NCI-H526 treated with DMSO at 0.1 percent for 48 hours (cell line): ENCODE measurements at regions not wholly inside any gene's neighbourhood (a gene's known extent, or its start where the extent isn't known, plus 50 kb on each side); places are given as distances from the start of the nearest gene placed in this dataset.
A peak's percentile ranks its signal among the peaks of the same experiment; 100 is the strongest.

Experiments
- DNase-seq: peaks from one replicate; lab custom pipeline; 2025; lab: John Stamatoyannopoulos, UW

GRCh38 chr6:50217841-50218240, 168.1 kb upstream of the DEFB112 start:
- no peak for DNase-seq

- no peak for DNase-seq
These were observed 186.4 kb upstream of the DEFB112 start for GRCh38 chr6:50236164-50236563.

- no peak for DNase-seq
These were observed 190.1 kb upstream of the DEFB112 start for GRCh38 chr6:50239853-50240252.

- no peak for DNase-seq
These were observed 191.3 kb upstream of the DEFB112 start for GRCh38 chr6:50240986-50241385.

- DNase-seq: no peak
These were observed 199.8 kb upstream of the DEFB112 start for GRCh38 chr6:50249493-50249892.

GRCh38 chr6:50257322-50257721, 207.6 kb upstream of the DEFB112 start:
- no peak for DNase-seq

- DNase-seq: no peak
These were observed 210.2 kb upstream of the DEFB112 start for GRCh38 chr6:50259903-50260302.

- no peak for DNase-seq
These were observed 215.4 kb upstream of the DEFB112 start for GRCh38 chr6:50264995-50265571.

- DNase-seq: no peak
These were observed 220.7 kb upstream of the DEFB112 start for GRCh38 chr6:50270415-50270814.

GRCh38 chr6:50271266-50271665, 221.5 kb upstream of the DEFB112 start:
- DNase-seq: no peak

GRCh38 chr6:50271817-50272216, 222.1 kb upstream of the DEFB112 start:
- no peak for DNase-seq

GRCh38 chr6:50272611-50273010, 222.9 kb upstream of the DEFB112 start:
- DNase-seq: no peak

GRCh38 chr6:50276771-50277261, 227.1 kb upstream of the DEFB112 start:
- DNase-seq: no peak

- no peak for DNase-seq
These were observed 228.0 kb upstream of the DEFB112 start for GRCh38 chr6:50277774-50278173.

GRCh38 chr6:50278663-50279062, 228.9 kb upstream of the DEFB112 start:
- no peak for DNase-seq

GRCh38 chr6:50285735-50286134, 236.0 kb upstream of the DEFB112 start:
- no peak for DNase-seq

GRCh38 chr6:50288241-50288640, 238.5 kb upstream of the DEFB112 start:
- DNase-seq: no peak

GRCh38 chr6:50288881-50289280, 239.2 kb upstream of the DEFB112 start:
- no peak for DNase-seq

GRCh38 chr6:50289366-50289765, 239.6 kb upstream of the DEFB112 start:
- no peak for DNase-seq

GRCh38 chr6:50301307-50301706, 251.6 kb upstream of the DEFB112 start:
- peak; percentile 32 for DNase-seq

GRCh38 chr6:50305660-50306059, 255.9 kb upstream of the DEFB112 start:
- DNase-seq: no peak

- DNase-seq: no peak
These were observed 268.8 kb upstream of the DEFB112 start for GRCh38 chr6:50318536-50318935.

- no peak for DNase-seq
These were observed 280.6 kb upstream of the DEFB112 start for GRCh38 chr6:50330347-50330746.

- DNase-seq: no peak
These were observed 281.2 kb upstream of the DEFB112 start for GRCh38 chr6:50330963-50331362.
